GM21515 (cell line): ENCODE measurements at regions not wholly inside any gene's neighbourhood (a gene's known extent, or its start where the extent isn't known, plus 50 kb on each side); places are given as distances from the start of the nearest gene placed in this dataset.
"Not testable (repeated sequence)": the region's sequence is repeated elsewhere in the genome, so short reads cannot be mapped to it uniquely, and the experiment has no call there.

ENCODE experiments used
- ATAC-seq: cut with Tn5 transposase; IDR thresholded peaks from one replicate; pipeline ENCODE4 v1.9.1; 2021; ENCODE audit not compliant: unreplicated experiment

GRCh38 chrX:65888150-65888549 is 151.7 kb downstream of the VSIG4 start:
- not testable (repeated sequence) for ATAC-seq

GRCh38 chrX:65883556-65883955 is 156.3 kb downstream of the VSIG4 start:
- no peak for ATAC-seq

GRCh38 chrX:65879977-65880799 is 159.7 kb downstream of the VSIG4 start:
- ATAC-seq: no peak

- no peak for ATAC-seq
These were observed 161.4 kb downstream of the VSIG4 start for GRCh38 chrX:65878456-65878855.

- ATAC-seq: no peak
These were observed 161.9 kb downstream of the VSIG4 start for GRCh38 chrX:65877953-65878352.

GRCh38 chrX:65875614-65876013 is 164.3 kb downstream of the VSIG4 start:
- ATAC-seq: not testable (repeated sequence)

GRCh38 chrX:65874765-65875164 is 165.1 kb downstream of the VSIG4 start:
- no peak for ATAC-seq

GRCh38 chrX:65874110-65874509 is 165.8 kb downstream of the VSIG4 start:
- no peak for ATAC-seq

- ATAC-seq: no peak
These were observed 166.5 kb downstream of the VSIG4 start for GRCh38 chrX:65873385-65873784.

GRCh38 chrX:65871671-65872311 is 168.1 kb downstream of the VSIG4 start:
- ATAC-seq: no peak

GRCh38 chrX:65870544-65870943 is 169.3 kb downstream of the VSIG4 start:
- ATAC-seq: not testable (repeated sequence)

GRCh38 chrX:65866773-65867172 is 173.1 kb downstream of the VSIG4 start:
- ATAC-seq: no peak

- ATAC-seq: peak; percentile 86
These were observed 173.7 kb downstream of the VSIG4 start for GRCh38 chrX:65866146-65866545.

GRCh38 chrX:65862638-65863037 is 177.2 kb downstream of the VSIG4 start:
- ATAC-seq: no peak

GRCh38 chrX:65859299-65859698 is 180.6 kb downstream of the VSIG4 start:
- no peak for ATAC-seq

- not testable (repeated sequence) for ATAC-seq
These were observed 185.4 kb downstream of the VSIG4 start for GRCh38 chrX:65854437-65854836.

GRCh38 chrX:65851306-65851705 is 183.9 kb downstream of the MSN start:
- ATAC-seq: not testable (repeated sequence)

GRCh38 chrX:65850821-65851220 is 183.4 kb downstream of the MSN start:
- ATAC-seq: not testable (repeated sequence)

GRCh38 chrX:65846974-65847373 is 179.5 kb downstream of the MSN start:
- ATAC-seq: no peak

- no peak for ATAC-seq
These were observed 173.8 kb downstream of the MSN start for GRCh38 chrX:65841263-65841662.

GRCh38 chrX:65838674-65839073 is 171.2 kb downstream of the MSN start:
- no peak for ATAC-seq

- no peak for ATAC-seq
These were observed 170.6 kb downstream of the MSN start for GRCh38 chrX:65837875-65838549.
